ENCODE measurements at regions not wholly inside any gene's neighbourhood (a gene's known extent, or its start where the extent isn't known, plus 50 kb on each side); places are given as distances from the start of the nearest gene placed in this dataset.

DNA sequence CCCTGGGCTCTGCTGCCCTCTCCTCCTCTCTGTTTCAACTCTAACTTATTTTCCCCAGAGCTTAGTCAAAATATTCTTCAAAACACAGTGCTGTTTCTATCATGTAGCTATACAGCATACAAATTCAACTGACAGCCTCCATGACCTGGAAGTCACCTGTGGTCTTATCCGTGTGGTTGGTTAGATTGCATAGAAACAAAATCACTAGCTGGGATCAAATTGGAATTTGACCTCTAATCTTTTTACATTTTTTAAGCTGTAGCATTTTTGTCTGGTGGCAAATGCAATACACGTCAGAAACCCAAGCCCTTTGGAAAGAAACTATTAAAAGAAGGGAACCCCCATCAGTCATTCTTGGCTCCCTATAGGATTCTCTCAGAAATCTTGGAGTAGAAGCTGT, 57.3 kb downstream of the ABCC12 start:
- no peak for TF ChIP-seq CTCF (IDR thresholded peaks at IDR 0.05; ENCODE audit: low read depth, low read length, missing control alignments)
- no peak overlapping the region for H3K4me3 ChIP-seq (replicated peaks; ENCODE audit: low read depth, low read length)
- no peak for DNase-seq (ENCODE audit: extremely low read depth, low read depth)

DNA sequence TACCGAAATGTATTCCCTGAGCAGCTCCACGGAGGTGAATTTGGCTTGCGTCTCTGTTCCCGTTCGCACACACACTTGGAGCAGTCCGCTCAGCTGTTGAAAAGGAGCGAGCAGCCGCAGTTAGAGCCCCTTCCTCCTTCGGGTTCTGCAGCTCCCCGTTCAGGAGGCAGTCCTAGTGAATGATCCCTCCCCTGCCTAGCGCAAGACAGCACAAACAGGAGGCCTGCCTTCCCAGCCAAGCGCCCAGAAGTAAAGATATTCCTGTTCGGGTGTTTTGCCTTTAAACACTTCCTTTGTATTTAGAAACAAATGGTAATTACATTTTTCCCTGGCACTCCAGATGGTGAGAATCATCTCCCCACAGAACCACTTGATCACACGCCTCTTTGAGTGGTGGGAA, 64.7 kb downstream of the ABCC12 start:
- no peak for DNase-seq (ENCODE audit: extremely low read depth, low read depth)
- TF ChIP-seq CTCF (IDR thresholded peaks at IDR 0.05; ENCODE audit: low read depth, low read length, missing control alignments): no peak
- no peak overlapping the region for H3K4me3 ChIP-seq (replicated peaks; ENCODE audit: low read depth, low read length)

GRCh38 chr16:48089053-48089792, 66.6 kb downstream of the ABCC12 start:
- no peak overlapping the region for H3K4me3 ChIP-seq (replicated peaks; ENCODE audit: low read depth, low read length)
- DNase-seq (ENCODE audit: extremely low read depth, low read depth): no peak
- no peak for TF ChIP-seq CTCF (IDR thresholded peaks at IDR 0.05; ENCODE audit: low read depth, low read length, missing control alignments)

- no peak for DNase-seq (ENCODE audit: extremely low read depth, low read depth)
Measured at GRCh38 chr16:48087639-48088038, 68.2 kb downstream of the ABCC12 start.

DNA sequence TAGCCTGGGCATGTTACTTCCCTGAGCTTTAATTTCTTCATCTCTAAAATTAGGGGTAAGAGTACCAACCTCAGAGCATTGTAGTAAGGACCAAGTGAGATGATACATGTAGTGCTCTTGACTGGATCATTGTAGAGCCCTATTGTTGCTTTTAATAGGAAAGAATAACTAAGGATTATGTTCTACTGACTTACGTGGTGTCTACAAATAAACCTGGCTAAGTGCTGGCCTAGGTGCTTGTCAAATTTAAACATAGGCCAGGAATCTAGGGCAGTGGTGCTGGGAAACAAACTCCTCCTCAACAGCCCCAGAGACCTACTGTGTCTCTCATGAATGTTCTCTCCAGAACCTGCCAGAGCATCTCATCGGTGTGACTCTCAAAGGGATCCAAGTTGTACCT, 69.4 kb downstream of the ABCC12 start:
- TF ChIP-seq CTCF (IDR thresholded peaks at IDR 0.05; ENCODE audit: low read depth, low read length, missing control alignments): no peak
- H3K4me3 ChIP-seq (replicated peaks; ENCODE audit: low read depth, low read length): no peak overlapping the region
- DNase-seq (ENCODE audit: extremely low read depth, low read depth): no peak

More at GRCh38 chr16:48087639-48088038, 68.2 kb downstream of the ABCC12 start:
- TF ChIP-seq CTCF (IDR thresholded peaks at IDR 0.05; ENCODE audit: low read depth, low read length, missing control alignments): no peak
- H3K4me3 ChIP-seq (replicated peaks; ENCODE audit: low read depth, low read length): no peak overlapping the region

DNA sequence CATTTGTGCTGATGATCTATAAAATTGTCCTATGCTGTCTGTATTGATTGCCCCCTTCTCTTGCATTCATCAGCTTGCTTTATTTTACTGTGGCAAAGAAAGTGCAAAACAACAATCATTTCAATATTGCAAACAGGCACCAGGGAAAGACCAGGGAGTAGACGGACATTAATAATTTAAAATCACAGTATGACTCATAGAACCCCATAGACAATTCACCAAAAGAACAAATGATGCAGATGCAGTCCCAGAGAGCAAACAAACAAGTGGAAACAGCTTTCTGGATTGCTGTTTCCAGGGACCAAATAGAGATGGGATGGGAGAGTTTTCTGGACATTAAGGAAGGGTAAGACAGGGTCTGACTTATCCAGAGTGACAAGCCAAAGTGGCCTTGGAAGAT, 70.1 kb downstream of the ABCC12 start:
- no peak for TF ChIP-seq CTCF (IDR thresholded peaks at IDR 0.05; ENCODE audit: low read depth, low read length, missing control alignments)
- no peak overlapping the region for H3K4me3 ChIP-seq (replicated peaks; ENCODE audit: low read depth, low read length)
- no peak for DNase-seq (ENCODE audit: extremely low read depth, low read depth)

DNA sequence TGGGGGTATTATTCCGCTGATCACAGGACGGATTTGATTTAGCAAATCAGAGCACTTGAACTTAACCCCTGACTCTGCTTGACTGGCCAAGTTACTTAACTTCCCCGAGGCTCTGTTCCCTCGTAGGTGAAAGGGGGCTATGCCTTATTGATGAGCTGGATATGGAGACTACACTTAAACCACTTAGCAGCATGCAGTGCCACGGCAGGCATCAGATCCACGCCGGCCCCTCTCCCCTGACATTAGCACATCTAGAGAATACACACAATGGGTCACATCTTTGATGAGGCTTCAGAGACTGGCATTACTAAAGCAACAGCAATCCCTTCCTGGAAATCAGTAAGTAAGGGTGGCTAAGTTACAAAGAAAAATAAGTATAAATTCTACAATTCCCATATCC, 71.0 kb downstream of the ABCC12 start:
- no peak for DNase-seq (ENCODE audit: extremely low read depth, low read depth)
- H3K4me3 ChIP-seq (replicated peaks; ENCODE audit: low read depth, low read length): no peak overlapping the region
- TF ChIP-seq CTCF (IDR thresholded peaks at IDR 0.05; ENCODE audit: low read depth, low read length, missing control alignments): no peak

Data from HFF-Myc (cell line).